ENCODE measurements at regions not wholly inside any gene's neighbourhood (a gene's known extent, or its start where the extent isn't known, plus 50 kb on each side); places are given as distances from the start of the nearest gene placed in this dataset.

DNA sequence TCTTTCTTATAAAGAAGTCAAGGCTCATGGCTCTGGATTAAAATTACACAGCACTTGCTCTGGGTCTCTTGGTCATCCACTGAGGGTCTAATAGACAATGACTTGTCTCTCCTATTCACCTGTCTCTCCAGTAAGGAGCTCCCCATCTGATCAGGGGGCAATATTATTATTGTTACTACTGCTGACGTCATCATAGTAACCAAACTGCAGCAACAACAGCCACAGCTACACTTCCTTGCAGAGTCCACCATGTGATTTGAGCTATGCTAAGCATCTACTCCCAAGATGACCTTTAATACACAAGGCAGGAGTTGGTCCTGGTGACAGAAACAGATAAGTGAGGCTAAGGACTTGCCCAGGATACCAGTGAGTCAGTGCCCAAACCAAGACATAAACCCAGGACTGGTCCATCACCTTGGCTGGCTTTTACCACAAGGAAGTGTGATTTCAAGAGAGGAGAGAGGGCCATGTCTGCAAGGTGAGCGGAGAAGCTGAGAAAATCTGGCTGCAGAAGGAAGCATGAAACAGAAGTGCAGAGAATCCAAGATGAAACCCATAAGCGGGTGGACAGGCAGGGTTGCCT lies 602.5 kb downstream of the PTPRU start:
- DNase-seq: no peak

DNA sequence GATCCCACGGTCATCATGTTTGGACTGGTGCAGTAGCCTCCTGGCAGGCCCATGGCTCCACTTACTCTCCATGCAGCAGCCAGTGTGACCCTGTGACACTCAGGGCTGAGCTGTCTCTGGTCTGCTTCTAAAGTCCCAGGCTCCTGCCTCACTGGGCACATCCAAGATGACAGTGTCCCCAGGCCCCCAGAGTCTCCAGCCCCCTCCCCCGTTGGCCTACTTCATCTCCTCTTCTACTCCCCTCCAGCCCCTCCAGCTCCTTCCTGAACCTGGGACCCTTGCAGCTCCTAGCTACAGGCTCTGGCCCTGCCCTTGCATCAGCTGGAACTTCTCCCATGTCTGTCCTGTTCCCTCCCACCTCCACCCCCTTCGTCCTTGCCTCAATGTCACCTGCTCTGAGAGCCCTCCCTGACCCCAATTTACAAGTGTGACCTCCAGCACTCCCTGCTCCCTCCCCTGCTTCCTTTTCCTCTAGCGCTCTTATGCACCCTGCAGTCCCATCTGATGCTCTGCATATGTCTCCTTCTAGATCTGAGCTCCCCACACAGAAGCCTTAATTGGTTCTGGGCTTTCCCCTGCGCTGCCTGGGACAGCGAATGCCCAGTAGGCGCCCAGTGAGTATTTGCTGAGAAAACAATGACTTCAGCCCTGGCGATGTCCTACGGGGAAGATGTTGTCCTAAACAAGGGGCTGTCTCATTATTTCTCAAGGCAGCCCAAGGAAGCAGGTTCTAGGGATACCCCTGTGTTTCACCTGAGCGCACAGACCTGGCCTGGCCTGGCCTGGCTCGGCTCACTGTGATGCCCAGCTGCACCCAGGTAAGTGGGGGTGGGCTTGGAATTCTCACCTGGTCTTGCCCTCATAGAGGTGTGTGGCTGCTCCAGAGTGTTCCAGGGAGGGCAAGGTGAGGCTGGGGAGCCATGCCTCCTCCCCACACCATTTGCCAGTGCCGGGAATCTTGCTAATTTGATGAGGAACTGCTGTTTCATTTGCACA lies 600.6 kb downstream of the PTPRU start:
- no peak for DNase-seq

DNA sequence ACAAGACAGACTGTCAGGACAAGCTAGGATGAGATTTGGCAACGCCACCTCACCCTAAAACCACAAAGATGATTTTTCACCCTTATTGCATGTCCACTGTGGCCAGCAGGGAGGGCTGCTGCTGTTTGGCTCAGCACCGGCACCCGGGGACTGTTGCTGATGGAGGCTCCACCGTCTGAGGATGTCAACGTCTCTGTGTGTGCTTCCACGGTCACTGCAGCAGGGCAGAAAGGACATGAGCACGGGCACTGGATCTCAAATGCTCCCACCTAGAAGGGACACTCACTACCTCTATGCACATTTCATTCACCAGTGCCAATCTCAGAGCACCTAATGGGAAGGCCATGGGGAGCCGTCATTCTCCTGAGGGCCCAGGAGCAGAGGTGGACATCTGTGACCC lies 599.6 kb downstream of the PTPRU start:
- no peak for DNase-seq

DNA sequence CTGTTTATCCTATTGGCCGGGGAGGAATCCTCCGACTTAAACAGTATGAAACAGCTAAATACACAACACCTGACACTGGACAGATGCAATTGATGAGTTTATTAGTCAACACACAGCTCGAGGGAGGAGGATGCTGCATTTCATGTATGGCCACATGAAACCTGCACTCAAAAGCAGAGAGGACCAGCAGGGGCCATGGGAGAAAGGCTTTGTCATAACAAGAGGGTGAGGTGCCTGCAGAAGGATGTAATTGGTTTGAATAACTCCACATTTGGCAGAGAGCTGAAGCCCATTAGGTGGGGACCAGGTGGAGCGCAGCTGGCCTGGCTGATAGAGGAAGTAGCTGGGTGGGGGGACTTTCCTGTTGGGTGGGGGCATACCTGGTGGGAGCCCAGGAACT lies 599.1 kb downstream of the PTPRU start:
- DNase-seq: no peak

DNA sequence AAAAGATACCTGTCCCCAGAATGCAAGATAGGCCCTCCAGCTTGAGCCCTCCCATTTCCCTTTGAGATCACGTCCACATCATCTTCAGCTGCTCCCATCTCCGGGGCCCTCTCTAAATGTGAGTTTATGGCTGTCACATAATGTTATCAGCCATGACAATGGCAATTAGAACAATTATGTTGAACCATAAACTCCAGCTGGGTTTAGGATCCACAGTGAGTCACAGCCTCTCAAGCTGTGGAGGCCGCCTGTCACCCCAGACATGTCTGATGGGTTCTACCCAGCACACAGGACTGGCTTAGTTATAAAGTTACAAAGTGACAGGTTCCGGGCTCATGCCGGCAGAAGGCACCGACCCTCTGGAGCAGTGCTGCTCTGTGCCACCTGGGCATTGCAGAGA lies 597.3 kb downstream of the PTPRU start:
- DNase-seq: no peak

DNA sequence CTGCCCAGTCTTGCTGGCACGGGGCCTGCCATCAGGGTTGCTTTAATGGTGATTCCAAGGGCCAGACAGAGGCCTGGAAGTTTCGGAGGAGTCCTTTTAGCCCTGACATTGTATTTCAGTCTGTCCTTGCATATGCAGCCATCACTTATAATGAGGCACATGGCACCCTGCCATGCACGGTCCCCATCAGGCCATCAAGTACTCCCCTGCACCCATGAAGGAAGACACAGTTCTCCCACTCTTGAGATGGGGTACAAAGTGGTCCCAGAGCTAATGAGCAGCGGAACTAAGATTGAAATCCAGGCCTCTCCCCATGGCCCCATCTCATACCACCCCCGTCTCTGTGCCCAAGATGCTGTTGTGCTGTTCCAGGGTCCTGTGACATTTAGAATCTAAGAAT lies 596.6 kb downstream of the PTPRU start:
- no peak for DNase-seq

DNA sequence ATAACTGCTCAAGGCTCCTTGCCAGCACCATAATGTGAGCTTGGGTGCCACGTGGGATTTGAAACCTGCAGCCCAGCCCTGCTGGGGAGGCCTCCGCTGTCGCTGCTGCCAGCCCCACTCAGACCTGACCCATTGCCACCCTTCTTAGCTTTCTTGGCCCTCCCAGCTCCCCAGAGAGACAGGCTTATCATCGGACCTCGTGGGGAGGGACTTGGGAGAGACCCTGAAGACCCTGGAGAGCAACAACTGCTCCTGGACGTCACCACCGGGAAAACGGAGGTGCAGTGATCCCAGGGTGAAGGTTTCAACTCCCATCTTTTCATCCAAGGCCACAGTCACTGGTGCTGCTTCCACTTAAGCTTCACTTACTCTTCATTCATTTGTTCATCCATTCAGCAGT lies 596.1 kb downstream of the PTPRU start:
- no peak for DNase-seq

DNA sequence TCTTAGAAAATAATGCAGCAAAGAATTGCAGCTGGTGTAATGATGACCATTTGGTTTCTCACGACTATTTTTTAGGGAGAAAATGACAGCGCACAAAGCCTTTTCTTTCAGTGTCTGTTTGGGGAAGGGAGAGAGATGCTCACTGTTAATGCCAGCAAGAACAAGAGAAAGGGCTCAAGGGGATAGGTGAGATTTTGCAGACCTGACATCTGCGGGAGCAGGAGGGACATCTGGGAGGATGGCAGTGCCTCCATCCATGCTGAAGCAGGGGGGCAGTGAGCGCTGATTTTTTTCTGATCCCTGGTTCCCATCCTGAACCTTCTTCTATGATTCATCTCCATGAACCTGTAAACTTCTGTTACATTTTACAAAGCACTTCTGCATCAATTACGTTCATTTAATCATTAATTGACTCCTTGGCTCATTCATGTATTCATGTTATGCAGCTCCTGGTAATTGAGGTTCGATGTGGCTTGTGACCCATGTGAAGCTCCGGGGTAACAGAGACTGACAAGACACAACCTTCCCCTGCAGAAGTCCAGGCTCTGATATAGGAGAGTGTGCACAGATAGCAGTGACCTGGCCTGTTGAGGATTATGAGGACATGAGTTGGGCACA lies 595.3 kb downstream of the PTPRU start:
- no peak for DNase-seq

DNA sequence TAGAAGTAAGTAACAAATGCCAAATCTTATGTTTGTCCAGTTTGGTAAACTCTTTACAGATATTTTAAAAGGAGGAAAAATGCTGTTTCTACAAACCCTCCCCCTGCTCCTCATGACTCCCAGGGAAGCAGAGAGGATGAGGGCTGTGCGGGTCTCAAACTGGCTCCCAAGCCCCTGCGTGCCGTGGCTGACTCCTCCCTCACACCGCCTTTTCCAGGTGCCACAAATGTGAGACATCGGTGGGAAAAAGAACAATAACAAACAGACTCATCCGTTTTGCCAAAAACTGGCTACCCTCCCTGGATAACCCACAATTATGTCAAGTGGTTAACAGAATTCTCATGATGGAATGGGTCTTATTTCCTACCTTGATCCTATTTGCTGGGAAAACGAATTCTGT lies 594.6 kb downstream of the PTPRU start:
- DNase-seq: no peak

DNA sequence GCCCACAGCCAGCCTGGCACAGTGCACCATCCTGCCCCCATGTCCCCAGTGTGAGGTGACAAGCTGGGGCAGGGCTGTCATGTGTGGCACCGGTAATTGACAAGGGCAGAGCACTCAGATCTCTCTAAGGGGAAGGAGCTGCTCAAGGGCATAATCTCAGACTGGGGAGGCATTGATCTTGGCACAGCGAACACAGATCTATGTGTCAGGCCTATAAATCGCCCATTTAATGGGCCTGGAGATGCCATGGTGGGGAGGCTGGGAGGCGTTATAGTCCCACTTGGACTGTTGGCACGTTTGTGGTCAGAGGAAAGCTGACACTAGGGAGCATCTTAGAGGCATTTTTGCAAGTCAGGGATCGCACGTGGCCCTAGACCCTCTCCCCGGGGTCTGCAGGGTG lies 594.1 kb downstream of the PTPRU start:
- no peak for DNase-seq

DNA sequence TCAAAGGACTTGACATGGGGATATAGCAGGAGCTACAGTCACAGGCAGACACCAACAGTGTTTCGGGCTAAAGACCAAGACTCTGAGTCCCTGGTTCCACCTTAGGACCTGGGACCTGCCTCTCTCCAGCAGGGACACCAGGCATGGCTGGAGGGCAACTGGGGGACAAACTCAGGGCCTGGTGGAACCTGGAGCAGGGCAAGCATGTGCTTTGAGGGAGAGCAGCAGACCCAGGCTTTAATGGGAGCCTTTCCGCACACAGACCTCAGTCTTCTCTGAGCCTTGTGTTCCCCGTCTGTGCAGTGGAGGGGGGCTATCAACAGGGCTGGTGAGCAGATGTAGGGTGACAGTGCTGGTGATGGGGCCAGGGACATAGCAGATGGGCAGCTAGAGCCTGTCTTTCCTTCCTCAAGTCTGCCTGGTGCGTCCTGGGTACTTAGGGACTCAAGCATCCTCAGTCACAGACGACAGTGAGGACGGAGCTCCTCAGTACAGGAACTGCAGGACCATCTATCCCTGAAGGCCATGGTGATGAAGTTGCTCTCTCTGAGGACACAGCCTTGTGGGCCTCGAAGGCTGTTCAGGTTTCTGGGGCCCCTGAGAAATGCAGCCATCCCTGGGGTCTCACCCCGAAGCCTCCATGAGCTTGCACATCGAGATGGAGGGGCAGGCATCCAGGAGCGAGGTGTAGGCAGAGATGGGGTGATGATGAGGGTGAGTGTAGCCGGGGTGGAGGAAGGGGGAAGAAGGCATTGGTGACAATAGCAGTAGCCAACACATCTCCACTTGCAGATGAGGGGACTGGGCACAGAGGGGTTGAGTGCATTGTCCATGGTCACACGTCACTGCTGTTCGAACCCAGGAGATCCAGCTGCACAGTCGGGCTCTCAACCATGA lies 593.4 kb downstream of the PTPRU start:
- DNase-seq: no peak

DNA sequence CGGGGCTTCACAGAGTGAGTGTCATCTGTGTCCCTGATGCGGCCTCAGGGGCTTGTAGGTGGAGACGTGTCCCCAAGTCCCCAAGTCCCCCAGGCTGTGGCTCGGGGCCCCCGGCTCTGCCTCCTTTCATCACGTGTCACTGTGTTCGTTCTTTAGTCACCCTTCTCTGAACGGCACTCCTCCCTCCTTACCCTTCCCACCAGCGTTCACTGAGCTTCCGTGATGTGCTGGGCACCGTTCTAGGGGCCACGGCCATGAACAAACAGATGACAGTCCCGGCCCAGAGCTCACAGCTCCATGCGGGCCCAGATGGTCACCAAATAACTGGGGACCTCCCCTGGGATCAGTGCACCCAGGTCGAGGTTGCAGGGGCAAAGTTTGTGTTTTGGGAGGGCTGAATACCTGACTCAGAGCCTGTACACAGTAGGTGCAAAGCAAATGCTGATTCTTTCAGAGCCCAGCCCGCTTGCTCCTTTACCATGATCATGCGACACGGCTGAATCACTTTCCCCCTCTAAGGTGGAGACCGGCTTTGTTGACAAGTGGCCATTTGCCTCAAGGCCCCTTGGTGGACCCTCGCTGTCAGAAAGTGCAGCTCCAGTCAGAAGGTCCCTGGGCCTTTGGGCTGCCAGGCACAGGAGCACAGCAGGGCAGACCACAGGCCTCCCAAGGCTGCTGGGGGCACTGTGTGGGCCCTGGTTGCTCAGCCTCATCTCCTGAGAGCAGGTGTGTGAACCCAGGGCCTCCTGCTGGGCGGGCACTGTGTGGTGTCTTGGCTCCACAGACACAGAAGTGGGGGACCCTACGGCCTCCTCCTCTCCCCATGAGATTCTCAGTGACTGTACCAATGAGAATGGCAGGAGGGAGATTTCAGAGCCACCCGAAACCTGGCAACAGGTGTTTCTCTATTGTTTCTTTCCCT lies 592.5 kb downstream of the PTPRU start:
- no peak for DNase-seq

DNA sequence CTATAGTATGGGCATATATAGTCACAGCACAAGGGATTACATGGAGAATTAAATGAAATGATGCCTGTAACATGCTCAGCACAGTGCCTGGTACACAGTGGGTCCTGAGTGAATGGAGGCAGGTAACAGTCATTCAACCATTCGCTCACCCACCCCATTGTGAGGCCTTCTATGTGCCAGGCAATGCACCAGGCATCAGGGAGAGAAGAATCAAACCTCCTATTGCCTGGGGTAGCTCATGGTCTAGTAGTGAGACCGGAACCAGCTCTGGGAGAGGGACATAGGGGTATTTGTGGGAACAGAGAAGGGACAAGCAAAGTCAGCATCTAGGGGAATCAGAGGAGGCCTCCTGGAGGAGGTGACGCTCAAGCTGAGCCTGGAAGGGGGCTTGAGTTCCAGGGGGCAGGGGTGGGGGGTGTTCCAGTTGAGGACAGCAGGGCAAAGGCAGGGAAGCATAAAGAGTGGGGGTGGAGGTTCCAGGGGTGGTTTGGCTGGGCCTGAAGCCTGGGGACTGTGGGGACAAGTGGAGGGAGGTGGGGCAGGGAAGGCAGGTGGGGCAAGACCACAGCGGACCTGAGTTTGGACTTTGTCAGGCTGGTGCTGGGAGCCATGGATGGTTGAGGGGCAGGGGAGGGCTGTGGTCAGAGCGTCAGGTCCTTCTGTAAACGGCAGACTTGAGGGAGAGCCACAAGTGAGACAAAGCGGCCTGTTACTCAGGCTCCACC lies 591.6 kb downstream of the PTPRU start:
- DNase-seq: no peak

DNA sequence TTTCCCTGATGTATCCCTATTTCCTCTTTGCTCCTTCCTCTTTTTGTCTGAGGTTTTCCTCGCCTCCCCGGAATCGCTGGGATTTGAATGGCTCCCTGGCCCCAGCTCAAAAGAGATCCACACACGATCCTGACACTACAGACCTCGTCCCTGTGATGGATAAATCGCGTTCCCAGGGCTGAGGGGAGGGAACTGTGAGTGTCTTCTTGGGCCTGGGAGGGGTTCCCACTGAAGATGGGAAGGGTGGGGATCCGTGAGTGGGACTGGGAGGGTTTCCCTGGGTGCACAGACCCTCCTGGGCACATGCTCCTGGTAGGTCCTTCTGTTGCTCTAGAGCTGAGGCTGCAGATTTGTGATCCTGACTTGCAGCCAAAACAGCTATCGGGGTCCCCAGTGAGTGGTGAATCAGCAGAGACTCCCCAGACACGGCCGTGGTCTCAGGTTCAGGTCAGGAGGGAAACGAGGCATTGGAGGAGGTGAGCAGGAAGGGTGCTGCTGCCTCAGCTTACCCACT lies 591.0 kb downstream of the PTPRU start:
- no peak for DNase-seq

DNA sequence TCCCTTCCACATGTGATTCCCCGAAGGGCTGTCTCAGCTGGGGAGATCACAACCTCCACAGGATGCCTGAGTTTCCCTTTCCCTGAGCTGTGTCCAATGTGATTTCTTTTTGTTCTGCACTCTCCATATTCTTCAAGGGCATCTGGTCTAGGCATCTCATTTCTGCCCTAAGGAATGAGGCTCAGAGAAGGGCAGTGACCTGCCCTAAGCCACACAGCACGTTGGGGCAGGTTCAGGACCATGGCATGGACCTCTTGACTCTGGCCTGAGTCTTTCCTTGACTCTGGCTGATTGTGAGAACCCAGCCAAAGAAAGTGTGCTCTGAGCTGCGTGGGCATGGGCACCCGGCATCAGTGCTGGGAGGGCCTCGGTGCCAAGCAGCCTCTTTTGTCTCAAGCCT lies 590.3 kb downstream of the PTPRU start:
- DNase-seq: no peak

DNA sequence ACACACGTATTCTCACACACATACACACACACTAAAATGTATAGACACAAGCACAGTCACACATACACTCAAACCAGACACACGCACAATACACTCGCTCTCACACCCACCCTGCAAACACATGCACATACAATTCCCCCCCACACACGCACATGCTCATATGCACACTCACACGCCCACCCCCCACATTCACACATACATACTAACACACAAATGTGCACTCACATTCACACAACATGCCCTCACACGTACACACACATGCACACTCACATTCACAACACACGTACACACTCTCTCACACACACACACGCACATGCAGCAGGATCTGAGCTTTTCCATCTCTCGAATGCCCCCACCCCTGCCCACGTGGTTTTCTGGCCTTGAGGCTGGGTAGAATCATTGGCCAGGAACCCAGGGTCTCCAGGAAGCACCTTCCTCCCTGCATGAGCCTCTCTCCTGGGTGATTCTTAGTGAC lies 589.7 kb downstream of the PTPRU start:
- DNase-seq: no peak

DNA sequence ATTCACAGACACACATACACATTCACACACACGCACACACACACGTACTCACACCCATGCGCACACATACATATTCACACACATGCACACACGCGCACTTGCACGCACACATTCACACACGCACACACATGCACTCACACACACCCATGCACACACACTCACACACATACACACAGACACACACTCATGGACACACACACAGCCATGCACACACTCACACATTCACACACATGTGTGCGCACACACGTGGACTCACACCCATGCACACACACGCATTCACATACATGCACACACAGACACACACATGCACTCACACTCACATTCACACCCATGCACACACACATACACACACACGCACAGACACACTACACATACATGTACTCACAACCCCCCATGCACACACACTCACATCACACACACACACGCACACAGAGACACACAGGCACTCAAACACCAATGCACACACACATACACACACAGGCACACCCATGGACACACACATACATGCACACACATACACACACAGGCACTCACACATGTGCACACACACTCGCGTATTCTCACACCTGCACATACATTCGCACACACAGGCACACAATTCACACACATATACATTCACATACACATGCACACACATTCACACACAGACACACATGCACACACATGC lies 589.1 kb downstream of the PTPRU start:
- no peak for DNase-seq

DNA sequence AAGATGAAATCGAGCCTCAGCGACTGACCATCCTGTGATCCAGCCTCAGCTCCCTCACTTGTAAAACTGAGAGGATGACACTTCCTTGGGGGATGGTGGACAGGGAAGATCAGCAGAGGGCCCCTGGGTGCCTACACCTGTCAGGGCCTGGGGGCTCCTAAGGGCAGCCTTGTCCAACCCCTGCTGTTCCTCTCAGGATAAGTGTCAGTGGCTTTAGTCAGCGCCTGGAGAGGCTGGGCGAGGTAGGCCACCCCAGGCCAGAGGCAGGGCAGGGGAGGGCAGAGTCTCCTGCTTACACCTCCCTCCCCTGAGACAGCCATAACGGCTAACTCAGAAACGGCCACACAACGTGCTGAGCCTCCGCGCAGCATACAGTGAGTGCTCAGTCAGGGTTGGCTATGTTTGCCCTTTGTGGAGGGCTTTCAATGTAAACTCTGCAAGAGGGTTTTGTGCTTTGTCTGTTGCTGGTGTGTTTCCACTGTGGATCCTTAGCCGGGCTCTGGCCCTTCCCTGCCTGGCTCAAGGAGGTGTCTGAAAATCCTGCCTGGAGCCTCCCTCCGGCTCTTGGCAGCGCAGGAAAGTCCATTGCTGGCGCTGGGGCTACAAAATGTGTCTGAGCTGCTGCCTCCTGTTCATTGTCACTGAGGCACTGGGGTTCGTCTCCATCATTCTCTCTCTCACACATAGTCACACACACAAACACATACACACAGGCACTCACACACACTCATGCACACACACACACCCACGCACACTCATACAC lies 588.4 kb downstream of the PTPRU start:
- no peak for DNase-seq

DNA sequence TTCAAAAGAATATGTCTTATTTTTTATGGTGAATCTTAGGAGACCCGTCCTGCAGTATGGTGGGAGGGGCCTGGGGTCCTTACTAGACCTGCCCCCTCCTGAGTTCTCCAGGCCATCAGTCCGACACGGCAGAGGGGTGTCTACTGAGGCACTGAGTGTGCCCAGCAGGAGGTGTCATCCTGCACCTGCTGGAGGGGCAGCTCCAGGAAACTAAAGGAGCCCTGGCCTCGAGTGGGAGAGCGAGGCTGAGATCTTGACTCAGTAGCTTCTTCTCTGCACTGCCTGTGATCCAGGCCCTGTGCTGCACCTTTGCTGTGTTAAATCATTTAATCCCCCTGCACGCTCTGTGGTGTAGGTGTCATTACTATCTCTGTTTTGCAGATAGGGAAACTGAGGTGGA lies 587.7 kb downstream of the PTPRU start:
- DNase-seq: no peak
